ENCODE measurements at regions not wholly inside any gene's neighbourhood (a gene's known extent, or its start where the extent isn't known, plus 50 kb on each side); places are given as distances from the start of the nearest gene placed in this dataset.

DNA sequence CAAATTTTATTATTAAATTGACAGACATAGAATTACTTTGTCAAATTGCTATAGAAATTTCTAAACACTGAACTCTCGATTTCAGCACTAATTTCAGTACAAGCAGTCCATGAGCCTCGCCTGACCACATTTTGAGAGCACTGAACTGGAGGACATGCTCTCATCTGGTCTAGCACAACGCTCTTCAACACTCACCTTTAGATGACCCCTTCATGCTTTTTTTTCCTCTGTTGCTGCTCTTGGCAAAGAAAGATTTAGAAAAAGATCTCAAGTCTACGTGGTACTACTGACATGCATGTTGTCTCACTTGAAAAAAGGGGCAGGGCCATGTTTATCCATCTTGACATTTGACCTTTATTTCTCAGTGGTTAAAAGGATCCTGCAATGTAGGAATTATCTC is 981.5 kb downstream of the DIAPH3 start:
- ATAC-seq (no peak), DNase-seq (ENCODE audit: low spot score) (no peak)
- Histone ChIP-seq H3F3A (replicated peaks; ENCODE audit: low read depth) (no peaks in the 10 kb centered on the region), H3K4me1 (ENCODE audit: insufficient read depth) (no peaks in the 10 kb centered on the region), H3K9me2 (ENCODE audit: insufficient read depth) (no peaks in the 10 kb centered on the region), H4K20me1 (replicated peaks; ENCODE audit: insufficient read depth) (no peaks in the 10 kb centered on the region), H3K79me2 (replicated peaks; ENCODE audit: insufficient read depth) (no peaks in the 10 kb centered on the region), H3K36me3 (ENCODE audit: insufficient read depth) (no peaks in the 10 kb centered on the region), H3K4me2 (no peak overlapping the region), H2AFZ (no peak overlapping the region), H3K27ac (ENCODE audit: low read depth) (no peak overlapping the region), H3K27me3 (ENCODE audit: insufficient read depth) (no peaks in the 10 kb centered on the region), H3K4me3 (no peak overlapping the region)
- TF ChIP-seq JUNB (IDR thresholded peaks at IDR 0.05; ENCODE audit: unreplicated experiment): no peak
- no peak for TF ChIP-seq STAT1 (IDR thresholded peaks at IDR 0.05; ENCODE audit: unreplicated experiment)
- no peak for TF ChIP-seq CREB1 (CRISPR knock-in tag; IDR thresholded peaks at IDR 0.05; ENCODE audit: low read depth)
- no peak for TF ChIP-seq EZH2 (IDR thresholded peaks at IDR 0.05; ENCODE audit: low read depth, unreplicated experiment)
- Mint-ChIP-seq H3K4me3 (no peak overlapping the region), H3K4me1 (no peaks in the 10 kb centered on the region; the same call in 2 of the 3 replicates), H3K36me3 (ENCODE audit: low read depth) (no peaks in the 10 kb centered on the region), H3K9me3 (no peaks in the 10 kb centered on the region), H3K27ac (no peak overlapping the region), H3K27me3 (ENCODE audit: insufficient read depth, low read depth, poor library complexity) (peaks cover 2% of the 10 kb centered on the region)

DNA sequence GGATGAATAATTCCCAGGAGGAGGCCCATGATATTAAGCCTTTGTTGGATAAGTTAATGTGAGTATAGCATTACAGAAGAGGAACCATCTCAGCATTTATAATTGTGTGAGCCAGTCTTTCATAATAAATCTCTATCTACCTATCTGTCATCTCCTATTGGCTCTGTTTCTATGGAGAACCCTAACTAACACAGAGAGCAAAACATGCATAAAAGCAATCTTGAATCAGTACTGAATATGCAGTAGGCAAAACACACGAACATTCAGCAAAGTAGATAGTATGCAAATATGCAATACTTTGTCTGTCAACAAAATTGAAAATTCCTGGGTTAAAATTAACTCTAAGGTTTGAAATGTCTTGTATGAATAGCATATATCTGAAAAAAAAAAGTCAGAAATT is 966.3 kb downstream of the DIAPH3 start:
- Histone ChIP-seq H3K9me2 (ENCODE audit: insufficient read depth) (no peaks in the 10 kb centered on the region), H4K20me1 (replicated peaks; ENCODE audit: insufficient read depth) (no peaks in the 10 kb centered on the region), H3K27me3 (ENCODE audit: insufficient read depth) (no peaks in the 10 kb centered on the region), H3K36me3 (ENCODE audit: insufficient read depth) (no peaks in the 10 kb centered on the region), H3K79me2 (replicated peaks; ENCODE audit: insufficient read depth) (no peaks in the 10 kb centered on the region), H3K4me1 (ENCODE audit: insufficient read depth) (no peaks in the 10 kb centered on the region), H3F3A (replicated peaks; ENCODE audit: low read depth) (no peaks in the 10 kb centered on the region), H3K4me2 (no peak overlapping the region), H2AFZ (no peak overlapping the region), H3K27ac (ENCODE audit: low read depth) (no peak overlapping the region), H3K4me3 (no peak overlapping the region)
- H3K27ac Mint-ChIP-seq: no peak overlapping the region
- H3K4me1 Mint-ChIP-seq: no peaks in the 10 kb centered on the region
- H3K9me3 Mint-ChIP-seq: no peaks in the 10 kb centered on the region
- no peaks in the 10 kb centered on the region for H3K27me3 Mint-ChIP-seq (ENCODE audit: insufficient read depth, low read depth, poor library complexity)
- H3K36me3 Mint-ChIP-seq (ENCODE audit: low read depth): no peaks in the 10 kb centered on the region
- ATAC-seq (no peak), DNase-seq (ENCODE audit: low spot score) (no peak)
- no peak overlapping the region for H3K4me3 Mint-ChIP-seq
- TF ChIP-seq EZH2 (IDR thresholded peaks at IDR 0.05; ENCODE audit: low read depth, unreplicated experiment): no peak
- TF ChIP-seq CREB1 (CRISPR knock-in tag; IDR thresholded peaks at IDR 0.05; ENCODE audit: low read depth): no peak
- no peak for TF ChIP-seq ZNF114 (CRISPR knock-in tag; IDR thresholded peaks at IDR 0.05)
- no peak for TF ChIP-seq NANOG (IDR thresholded peaks at IDR 0.05; ENCODE audit: borderline replicate concordance)
- no peak for TF ChIP-seq ZNF331 (CRISPR knock-in tag; IDR thresholded peaks at IDR 0.05; ENCODE audit: low read depth)

DNA sequence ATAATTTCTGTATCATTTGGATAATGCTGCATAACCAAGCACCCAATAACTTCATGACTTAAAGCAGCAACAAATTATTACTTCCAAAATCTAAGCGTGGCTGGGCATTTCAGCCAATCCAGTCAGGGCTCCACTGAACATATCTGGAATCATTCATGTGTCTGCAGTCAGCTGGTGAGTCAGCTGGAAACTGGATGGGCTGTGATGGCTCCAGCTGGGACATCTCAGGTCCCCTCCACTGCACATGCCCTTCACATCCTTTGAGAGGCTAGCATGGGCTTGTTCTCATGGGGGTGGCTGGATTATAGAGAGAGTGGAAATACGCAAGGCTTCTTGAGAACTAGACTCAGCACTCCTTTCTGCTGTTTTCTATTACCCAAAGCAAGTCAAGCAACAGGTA is 961.9 kb downstream of the DIAPH3 start:
- Mint-ChIP-seq H3K27ac (no peak overlapping the region), H3K36me3 (ENCODE audit: low read depth) (no peaks in the 10 kb centered on the region), H3K9me3 (no peaks in the 10 kb centered on the region; the same call in 2 of the 3 replicates), H3K4me1 (no peaks in the 10 kb centered on the region), H3K4me3 (no peak overlapping the region), H3K27me3 (ENCODE audit: insufficient read depth, low read depth, poor library complexity) (no peaks in the 10 kb centered on the region)
- H4K20me1 ChIP-seq (replicated peaks; ENCODE audit: insufficient read depth): no peaks in the 10 kb centered on the region
- DNase-seq (ENCODE audit: low spot score): no peak
- no peaks in the 10 kb centered on the region for H3K4me1 ChIP-seq (ENCODE audit: insufficient read depth)
- no peak overlapping the region for H2AFZ ChIP-seq
- no peaks in the 10 kb centered on the region for H3K9me2 ChIP-seq (ENCODE audit: insufficient read depth)
- no peaks in the 10 kb centered on the region for H3F3A ChIP-seq (replicated peaks; ENCODE audit: low read depth)
- H3K4me3 ChIP-seq: no peak overlapping the region
- H3K4me2 ChIP-seq: no peak overlapping the region
- no peak for ATAC-seq
- no peak overlapping the region for H3K27ac ChIP-seq (ENCODE audit: low read depth)
- H3K36me3 ChIP-seq (ENCODE audit: insufficient read depth): no peaks in the 10 kb centered on the region
- H3K27me3 ChIP-seq (ENCODE audit: insufficient read depth): no peaks in the 10 kb centered on the region
- no peaks in the 10 kb centered on the region for H3K79me2 ChIP-seq (replicated peaks; ENCODE audit: insufficient read depth)
- no peak for TF ChIP-seq ZNF114 (CRISPR knock-in tag; IDR thresholded peaks at IDR 0.05)
- TF ChIP-seq ZNF331 (CRISPR knock-in tag; IDR thresholded peaks at IDR 0.05; ENCODE audit: low read depth): no peak
- TF ChIP-seq, protein P1, sequence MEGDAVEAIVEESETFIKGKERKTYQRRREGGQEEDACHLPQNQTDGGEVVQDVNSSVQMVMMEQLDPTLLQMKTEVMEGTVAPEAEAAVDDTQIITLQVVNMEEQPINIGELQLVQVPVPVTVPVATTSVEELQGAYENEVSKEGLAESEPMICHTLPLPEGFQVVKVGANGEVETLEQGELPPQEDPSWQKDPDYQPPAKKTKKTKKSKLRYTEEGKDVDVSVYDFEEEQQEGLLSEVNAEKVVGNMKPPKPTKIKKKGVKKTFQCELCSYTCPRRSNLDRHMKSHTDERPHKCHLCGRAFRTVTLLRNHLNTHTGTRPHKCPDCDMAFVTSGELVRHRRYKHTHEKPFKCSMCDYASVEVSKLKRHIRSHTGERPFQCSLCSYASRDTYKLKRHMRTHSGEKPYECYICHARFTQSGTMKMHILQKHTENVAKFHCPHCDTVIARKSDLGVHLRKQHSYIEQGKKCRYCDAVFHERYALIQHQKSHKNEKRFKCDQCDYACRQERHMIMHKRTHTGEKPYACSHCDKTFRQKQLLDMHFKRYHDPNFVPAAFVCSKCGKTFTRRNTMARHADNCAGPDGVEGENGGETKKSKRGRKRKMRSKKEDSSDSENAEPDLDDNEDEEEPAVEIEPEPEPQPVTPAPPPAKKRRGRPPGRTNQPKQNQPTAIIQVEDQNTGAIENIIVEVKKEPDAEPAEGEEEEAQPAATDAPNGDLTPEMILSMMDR (conservative IDR thresholded peaks at IDR 0.05; ENCODE audit: low read depth in 2 of 2): no peak
- TF ChIP-seq NANOG (IDR thresholded peaks at IDR 0.05; ENCODE audit: borderline replicate concordance): no peak
- TF ChIP-seq CREB1 (CRISPR knock-in tag; IDR thresholded peaks at IDR 0.05; ENCODE audit: low read depth): no peak
- no peak for TF ChIP-seq STAT1 (IDR thresholded peaks at IDR 0.05; ENCODE audit: unreplicated experiment)
- TF ChIP-seq, protein P2, sequence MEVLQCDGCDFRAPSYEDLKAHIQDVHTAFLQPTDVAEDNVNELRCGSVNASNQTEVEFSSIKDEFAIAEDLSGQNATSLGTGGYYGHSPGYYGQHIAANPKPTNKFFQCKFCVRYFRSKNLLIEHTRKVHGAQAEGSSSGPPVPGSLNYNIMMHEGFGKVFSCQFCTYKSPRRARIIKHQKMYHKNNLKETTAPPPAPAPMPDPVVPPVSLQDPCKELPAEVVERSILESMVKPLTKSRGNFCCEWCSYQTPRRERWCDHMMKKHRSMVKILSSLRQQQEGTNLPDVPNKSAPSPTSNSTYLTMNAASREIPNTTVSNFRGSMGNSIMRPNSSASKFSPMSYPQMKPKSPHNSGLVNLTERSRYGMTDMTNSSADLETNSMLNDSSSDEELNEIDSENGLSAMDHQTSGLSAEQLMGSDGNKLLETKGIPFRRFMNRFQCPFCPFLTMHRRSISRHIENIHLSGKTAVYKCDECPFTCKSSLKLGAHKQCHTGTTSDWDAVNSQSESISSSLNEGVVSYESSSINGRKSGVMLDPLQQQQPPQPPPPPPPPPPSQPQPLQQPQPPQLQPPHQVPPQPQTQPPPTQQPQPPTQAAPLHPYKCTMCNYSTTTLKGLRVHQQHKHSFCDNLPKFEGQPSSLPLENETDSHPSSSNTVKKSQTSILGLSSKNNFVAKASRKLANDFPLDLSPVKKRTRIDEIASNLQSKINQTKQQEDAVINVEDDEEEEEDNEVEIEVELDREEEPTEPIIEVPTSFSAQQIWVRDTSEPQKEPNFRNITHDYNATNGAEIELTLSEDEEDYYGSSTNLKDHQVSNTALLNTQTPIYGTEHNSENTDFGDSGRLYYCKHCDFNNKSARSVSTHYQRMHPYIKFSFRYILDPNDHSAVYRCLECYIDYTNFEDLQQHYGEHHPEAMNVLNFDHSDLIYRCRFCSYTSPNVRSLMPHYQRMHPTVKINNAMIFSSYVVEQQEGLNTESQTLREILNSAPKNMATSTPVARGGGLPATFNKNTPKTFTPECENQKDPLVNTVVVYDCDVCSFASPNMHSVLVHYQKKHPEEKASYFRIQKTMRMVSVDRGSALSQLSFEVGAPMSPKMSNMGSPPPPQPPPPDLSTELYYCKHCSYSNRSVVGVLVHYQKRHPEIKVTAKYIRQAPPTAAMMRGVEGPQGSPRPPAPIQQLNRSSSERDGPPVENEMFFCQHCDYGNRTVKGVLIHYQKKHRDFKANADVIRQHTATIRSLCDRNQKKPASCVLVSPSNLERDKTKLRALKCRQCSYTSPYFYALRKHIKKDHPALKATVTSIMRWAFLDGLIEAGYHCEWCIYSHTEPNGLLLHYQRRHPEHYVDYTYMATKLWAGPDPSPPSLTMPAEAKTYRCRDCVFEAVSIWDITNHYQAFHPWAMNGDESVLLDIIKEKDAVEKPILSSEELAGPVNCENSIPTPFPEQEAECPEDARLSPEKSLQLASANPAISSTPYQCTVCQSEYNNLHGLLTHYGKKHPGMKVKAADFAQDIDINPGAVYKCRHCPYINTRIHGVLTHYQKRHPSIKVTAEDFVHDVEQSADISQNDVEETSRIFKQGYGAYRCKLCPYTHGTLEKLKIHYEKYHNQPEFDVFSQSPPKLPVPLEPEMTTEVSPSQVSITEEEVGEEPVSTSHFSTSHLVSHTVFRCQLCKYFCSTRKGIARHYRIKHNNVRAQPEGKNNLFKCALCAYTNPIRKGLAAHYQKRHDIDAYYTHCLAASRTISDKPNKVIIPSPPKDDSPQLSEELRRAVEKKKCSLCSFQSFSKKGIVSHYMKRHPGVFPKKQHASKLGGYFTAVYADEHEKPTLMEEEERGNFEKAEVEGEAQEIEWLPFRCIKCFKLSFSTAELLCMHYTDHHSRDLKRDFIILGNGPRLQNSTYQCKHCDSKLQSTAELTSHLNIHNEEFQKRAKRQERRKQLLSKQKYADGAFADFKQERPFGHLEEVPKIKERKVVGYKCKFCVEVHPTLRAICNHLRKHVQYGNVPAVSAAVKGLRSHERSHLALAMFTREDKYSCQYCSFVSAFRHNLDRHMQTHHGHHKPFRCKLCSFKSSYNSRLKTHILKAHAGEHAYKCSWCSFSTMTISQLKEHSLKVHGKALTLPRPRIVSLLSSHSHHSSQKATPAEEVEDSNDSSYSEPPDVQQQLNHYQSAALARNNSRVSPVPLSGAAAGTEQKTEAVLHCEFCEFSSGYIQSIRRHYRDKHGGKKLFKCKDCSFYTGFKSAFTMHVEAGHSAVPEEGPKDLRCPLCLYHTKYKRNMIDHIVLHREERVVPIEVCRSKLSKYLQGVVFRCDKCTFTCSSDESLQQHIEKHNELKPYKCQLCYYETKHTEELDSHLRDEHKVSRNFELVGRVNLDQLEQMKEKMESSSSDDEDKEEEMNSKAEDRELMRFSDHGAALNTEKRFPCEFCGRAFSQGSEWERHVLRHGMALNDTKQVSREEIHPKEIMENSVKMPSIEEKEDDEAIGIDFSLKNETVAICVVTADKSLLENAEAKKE (CRISPR knock-in tag; IDR thresholded peaks at IDR 0.05): no peak

Measured in GM23338 (cell line).